DND-41 (cell line): ENCODE measurements at regions not wholly inside any gene's neighbourhood (a gene's known extent, or its start where the extent isn't known, plus 50 kb on each side); places are given as distances from the start of the nearest gene placed in this dataset.

ENCODE experiments used
- EZH2 ChIP-seq: IDR thresholded peaks from 3 replicates; pipeline ENCODE4 v1.6.1; 2012; ENCODE audit warnings: borderline replicate concordance, low read depth, mild to moderate bottlenecking, moderate library complexity, low read length, inconsistent platforms; ENCODE audit not compliant: severe bottlenecking
- TF ChIP-seq, protein P1 (sequence below): IDR thresholded peaks from 2 replicates; pipeline ENCODE4 v1.5.1; 2012; ENCODE audit warnings: borderline replicate concordance, low read length, moderate library complexity, mild to moderate bottlenecking; ENCODE audit not compliant: poor library complexity, severe bottlenecking; ENCODE audit errors: extremely low read depth

DNA sequence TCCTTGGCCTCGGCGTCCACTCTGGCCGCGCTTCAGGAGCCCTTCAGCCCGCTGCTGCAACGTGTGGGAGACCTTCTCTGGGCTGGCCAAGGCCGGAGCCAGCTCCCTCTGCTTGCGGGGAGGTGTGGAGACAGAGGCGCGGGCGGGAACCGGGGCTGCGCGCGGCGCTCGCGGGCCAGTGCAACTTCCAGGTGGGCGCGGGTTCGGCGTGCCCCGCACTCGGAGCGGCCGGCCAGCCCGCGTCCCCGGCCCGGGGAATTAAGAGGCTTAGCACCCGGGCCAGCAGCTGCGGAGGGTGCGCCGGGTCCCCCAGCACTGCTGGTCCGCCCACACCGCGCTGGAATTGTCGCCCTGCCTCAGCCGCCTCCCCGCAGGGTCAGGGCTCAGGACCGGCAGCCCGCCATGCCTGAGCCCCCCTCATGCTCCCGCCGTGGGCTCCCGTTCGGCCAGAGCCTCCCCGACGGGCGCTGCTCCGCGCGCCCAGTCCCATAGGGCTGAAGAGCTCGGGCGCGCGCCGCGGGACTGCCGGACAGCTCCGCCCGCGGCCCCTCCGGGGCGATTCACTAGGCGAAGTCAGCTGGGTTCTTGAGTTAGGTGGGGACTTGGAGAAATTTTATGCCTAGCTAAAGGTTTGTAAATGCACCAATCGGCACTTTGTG, 673.9 kb downstream of the SLC16A7 start:
- TF ChIP-seq, protein P1, sequence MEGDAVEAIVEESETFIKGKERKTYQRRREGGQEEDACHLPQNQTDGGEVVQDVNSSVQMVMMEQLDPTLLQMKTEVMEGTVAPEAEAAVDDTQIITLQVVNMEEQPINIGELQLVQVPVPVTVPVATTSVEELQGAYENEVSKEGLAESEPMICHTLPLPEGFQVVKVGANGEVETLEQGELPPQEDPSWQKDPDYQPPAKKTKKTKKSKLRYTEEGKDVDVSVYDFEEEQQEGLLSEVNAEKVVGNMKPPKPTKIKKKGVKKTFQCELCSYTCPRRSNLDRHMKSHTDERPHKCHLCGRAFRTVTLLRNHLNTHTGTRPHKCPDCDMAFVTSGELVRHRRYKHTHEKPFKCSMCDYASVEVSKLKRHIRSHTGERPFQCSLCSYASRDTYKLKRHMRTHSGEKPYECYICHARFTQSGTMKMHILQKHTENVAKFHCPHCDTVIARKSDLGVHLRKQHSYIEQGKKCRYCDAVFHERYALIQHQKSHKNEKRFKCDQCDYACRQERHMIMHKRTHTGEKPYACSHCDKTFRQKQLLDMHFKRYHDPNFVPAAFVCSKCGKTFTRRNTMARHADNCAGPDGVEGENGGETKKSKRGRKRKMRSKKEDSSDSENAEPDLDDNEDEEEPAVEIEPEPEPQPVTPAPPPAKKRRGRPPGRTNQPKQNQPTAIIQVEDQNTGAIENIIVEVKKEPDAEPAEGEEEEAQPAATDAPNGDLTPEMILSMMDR: no peak
- TF ChIP-seq EZH2: no peak
